ENCODE measurements at regions not wholly inside any gene's neighbourhood (a gene's known extent, or its start where the extent isn't known, plus 50 kb on each side); places are given as distances from the start of the nearest gene placed in this dataset.

DNA sequence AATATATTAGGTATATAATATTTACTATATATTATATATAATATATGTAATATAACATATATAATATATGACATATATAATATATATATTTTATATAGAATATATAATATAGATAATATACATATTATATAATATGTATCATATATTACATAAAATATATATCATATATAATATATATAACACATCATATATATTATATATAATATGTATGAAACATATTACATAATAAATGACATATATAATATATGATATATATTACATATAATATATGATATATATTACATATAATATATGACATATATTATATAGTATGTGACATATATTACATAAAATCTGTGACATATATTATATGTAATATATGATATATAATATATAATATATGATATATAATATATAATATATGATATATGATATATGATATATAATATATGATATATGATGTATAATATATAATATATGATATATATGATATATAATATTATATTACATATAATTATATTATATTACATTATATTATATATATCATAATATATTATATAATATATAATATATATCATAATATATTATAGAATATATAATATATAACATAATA lies 119.5 kb upstream of the RIMBP3 start:
- no peak for DNase-seq (ENCODE audit: low read depth, low spot score)

DNA sequence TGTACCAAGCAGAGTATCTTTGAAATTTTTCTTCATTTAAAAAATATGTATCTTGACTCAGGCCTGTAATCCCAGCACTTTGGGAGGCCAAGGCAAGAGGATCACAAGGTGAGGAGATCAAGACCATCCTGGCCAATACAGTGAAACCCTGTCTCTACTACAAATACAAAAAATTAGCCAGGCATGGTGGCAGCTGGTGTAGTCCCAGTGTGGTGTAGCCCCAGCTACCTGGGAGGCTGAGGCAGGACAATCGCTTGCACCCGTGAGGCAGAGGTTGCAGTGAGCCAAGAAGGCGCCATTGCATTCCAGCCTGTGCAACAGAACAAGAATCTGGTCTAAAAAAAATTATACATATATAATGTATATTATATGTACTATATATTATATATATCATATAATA lies 118.7 kb upstream of the RIMBP3 start:
- DNase-seq (ENCODE audit: low read depth, low spot score), result peak; percentile 0

All from astrocyte of the hippocampus (primary cell).